ENCODE measurements at regions not wholly inside any gene's neighbourhood (a gene's known extent, or its start where the extent isn't known, plus 50 kb on each side); places are given as distances from the start of the nearest gene placed in this dataset.
"Not testable (repeated sequence)": the region's sequence is repeated elsewhere in the genome, so short reads cannot be mapped to it uniquely, and the experiment has no call there.

GRCh38 chr21:16454399-16454798 is 724.6 kb downstream of the USP25 start:
- in situ Hi-C loops (cut with HindIII; ENCODE audit: low pct_unique_long_range_greater_than_20kb, low sequenced_read_pairs), result no loop called here

GRCh38 chr21:16455526-16455925 is 725.7 kb downstream of the USP25 start:
- no peak for DNase-seq (ENCODE audit: low read depth)
- in situ Hi-C loops (cut with HindIII; ENCODE audit: low pct_unique_long_range_greater_than_20kb, low sequenced_read_pairs), result no loop called here

More at GRCh38 chr21:16454399-16454798, 724.6 kb downstream of the USP25 start:
- DNase-seq (ENCODE audit: low read depth), result no peak

- in situ Hi-C loops (cut with HindIII; ENCODE audit: low pct_unique_long_range_greater_than_20kb, low sequenced_read_pairs), result no loop called here
- DNase-seq (ENCODE audit: low read depth), result no peak
These were observed 726.2 kb downstream of the USP25 start for GRCh38 chr21:16455978-16456377.

- in situ Hi-C loops (cut with HindIII; ENCODE audit: low pct_unique_long_range_greater_than_20kb, low sequenced_read_pairs), result no loop called here
These were observed 727.7 kb downstream of the USP25 start for GRCh38 chr21:16457498-16457897.

GRCh38 chr21:16460936-16461335 is 731.2 kb downstream of the USP25 start:
- DNase-seq (ENCODE audit: low read depth), result no peak
- in situ Hi-C loops (cut with HindIII; ENCODE audit: low pct_unique_long_range_greater_than_20kb, low sequenced_read_pairs), result no loop called here

More at GRCh38 chr21:16457498-16457897, 727.7 kb downstream of the USP25 start:
- no peak for DNase-seq (ENCODE audit: low read depth)

GRCh38 chr21:16464211-16464889 is 734.6 kb downstream of the USP25 start:
- in situ Hi-C loops (cut with HindIII; ENCODE audit: low pct_unique_long_range_greater_than_20kb, low sequenced_read_pairs); DNase-seq (ENCODE audit: low read depth): not testable (repeated sequence)

GRCh38 chr21:16468184-16468583 is 738.4 kb downstream of the USP25 start:
- no peak for DNase-seq (ENCODE audit: low read depth)

GRCh38 chr21:16473988-16474387 is 744.2 kb downstream of the USP25 start:
- DNase-seq (ENCODE audit: low read depth), result no peak
- in situ Hi-C loops (cut with HindIII; ENCODE audit: low pct_unique_long_range_greater_than_20kb, low sequenced_read_pairs), result no loop called here

More at GRCh38 chr21:16468184-16468583, 738.4 kb downstream of the USP25 start:
- in situ Hi-C loops (cut with HindIII; ENCODE audit: low pct_unique_long_range_greater_than_20kb, low sequenced_read_pairs), result no loop called here

GRCh38 chr21:16476056-16476825 is 746.5 kb downstream of the USP25 start:
- DNase-seq (ENCODE audit: low read depth), result no peak
- in situ Hi-C loops (cut with HindIII; ENCODE audit: low pct_unique_long_range_greater_than_20kb, low sequenced_read_pairs), result no loop called here

GRCh38 chr21:16488042-16488441 is 758.3 kb downstream of the USP25 start:
- DNase-seq (ENCODE audit: low read depth), result no peak
- in situ Hi-C loops (cut with HindIII; ENCODE audit: low pct_unique_long_range_greater_than_20kb, low sequenced_read_pairs), result no loop called here

- in situ Hi-C loops (cut with HindIII; ENCODE audit: low pct_unique_long_range_greater_than_20kb, low sequenced_read_pairs), result no loop called here
- no peak for DNase-seq (ENCODE audit: low read depth)
These were observed 762.6 kb downstream of the USP25 start for GRCh38 chr21:16492356-16492755.

- in situ Hi-C loops (cut with HindIII; ENCODE audit: low pct_unique_long_range_greater_than_20kb, low sequenced_read_pairs), result no loop called here
- DNase-seq (ENCODE audit: low read depth), result no peak
These were observed 763.1 kb downstream of the USP25 start for GRCh38 chr21:16492892-16493291.

GRCh38 chr21:16496609-16497008 is 766.8 kb downstream of the USP25 start:
- in situ Hi-C loops (cut with HindIII; ENCODE audit: low pct_unique_long_range_greater_than_20kb, low sequenced_read_pairs), result no loop called here
- no peak for DNase-seq (ENCODE audit: low read depth)

- in situ Hi-C loops (cut with HindIII; ENCODE audit: low pct_unique_long_range_greater_than_20kb, low sequenced_read_pairs), result no loop called here
- DNase-seq (ENCODE audit: low read depth), result no peak
These were observed 770.5 kb downstream of the USP25 start for GRCh38 chr21:16500271-16500670.

- DNase-seq (ENCODE audit: low read depth), result no peak
- in situ Hi-C loops (cut with HindIII; ENCODE audit: low pct_unique_long_range_greater_than_20kb, low sequenced_read_pairs), result no loop called here
These were observed 772.5 kb downstream of the USP25 start for GRCh38 chr21:16502273-16502672.

GRCh38 chr21:16502897-16503296 is 773.1 kb downstream of the USP25 start:
- in situ Hi-C loops (cut with HindIII; ENCODE audit: low pct_unique_long_range_greater_than_20kb, low sequenced_read_pairs), result no loop called here
- no peak for DNase-seq (ENCODE audit: low read depth)

GRCh38 chr21:16504281-16504680 is 774.5 kb downstream of the USP25 start:
- in situ Hi-C loops (cut with HindIII; ENCODE audit: low pct_unique_long_range_greater_than_20kb, low sequenced_read_pairs), result no loop called here
- no peak for DNase-seq (ENCODE audit: low read depth)

GRCh38 chr21:16504766-16505165 is 775.0 kb downstream of the USP25 start:
- in situ Hi-C loops (cut with HindIII; ENCODE audit: low pct_unique_long_range_greater_than_20kb, low sequenced_read_pairs), result no loop called here
- DNase-seq (ENCODE audit: low read depth), result no peak

GRCh38 chr21:16509476-16509875 is 779.7 kb downstream of the USP25 start:
- no peak for DNase-seq (ENCODE audit: low read depth)
- in situ Hi-C loops (cut with HindIII; ENCODE audit: low pct_unique_long_range_greater_than_20kb, low sequenced_read_pairs), result no loop called here

- in situ Hi-C loops (cut with HindIII; ENCODE audit: low pct_unique_long_range_greater_than_20kb, low sequenced_read_pairs), result no loop called here
- no peak for DNase-seq (ENCODE audit: low read depth)
These were observed 784.5 kb downstream of the USP25 start for GRCh38 chr21:16514316-16514715.
